ENCODE measurements at regions not wholly inside any gene's neighbourhood (a gene's known extent, or its start where the extent isn't known, plus 50 kb on each side); places are given as distances from the start of the nearest gene placed in this dataset.

GRCh38 chr7:41872966-41873365 is 170.1 kb upstream of the INHBA start:
- TF ChIP-seq CTCF (IDR thresholded peaks at IDR 0.05) = no peak
- Mint-ChIP-seq H3K9me3 (no peaks in the 10 kb centered on the region), H3K27ac (no peak overlapping the region), H3K4me1 (ENCODE audit: low read depth) (peaks cover 42% of the 10 kb centered on the region), H3K27me3 (ENCODE audit: insufficient read depth) (peaks cover 3% of the 10 kb centered on the region; the same call in 1 of the 2 replicates), H3K4me3 (no peak overlapping the region), H3K36me3 (ENCODE audit: low read depth) (no peaks in the 10 kb centered on the region)
- DNase-seq = no peak

- Mint-ChIP-seq H3K9me3 (peaks cover 10% of the 10 kb centered on the region; the same call in 1 of the 2 replicates), H3K4me1 (ENCODE audit: low read depth) (peaks cover 56% of the 10 kb centered on the region), H3K27ac (peak overlapping the region; percentile 82; the same call in 1 of the 2 replicates), H3K36me3 (ENCODE audit: low read depth) (peaks cover 11% of the 10 kb centered on the region), H3K27me3 (ENCODE audit: insufficient read depth) (peaks cover 3% of the 10 kb centered on the region; the same call in 1 of the 2 replicates), H3K4me3 (peak overlapping the region; percentile 51; the same call in 1 of the 2 replicates)
- no peak for DNase-seq
- no peak for TF ChIP-seq CTCF (IDR thresholded peaks at IDR 0.05)
Observed at GRCh38 chr7:41870461-41871138, 167.7 kb upstream of the INHBA start.

GRCh38 chr7:41869997-41870396 is 167.1 kb upstream of the INHBA start:
- Mint-ChIP-seq H3K36me3 (ENCODE audit: low read depth) (peaks cover 15% of the 10 kb centered on the region), H3K4me1 (ENCODE audit: low read depth) (peaks cover 56% of the 10 kb centered on the region), H3K27ac (peak overlapping the region; percentile 82), H3K27me3 (ENCODE audit: insufficient read depth) (peaks cover 3% of the 10 kb centered on the region), H3K9me3 (peaks cover 16% of the 10 kb centered on the region), H3K4me3 (peak overlapping the region; percentile 51; the same call in 1 of the 2 replicates)
- TF ChIP-seq CTCF (IDR thresholded peaks at IDR 0.05) = no peak
- DNase-seq = no peak

- peaks cover 56% of the 10 kb centered on the region for H3K4me1 Mint-ChIP-seq (ENCODE audit: low read depth)
- no peak for DNase-seq
- H3K27me3 Mint-ChIP-seq (ENCODE audit: insufficient read depth) = peaks cover 3% of the 10 kb centered on the region
- no peak for TF ChIP-seq CTCF (IDR thresholded peaks at IDR 0.05)
- peak overlapping the region; percentile 82 for H3K27ac Mint-ChIP-seq
- peaks cover 15% of the 10 kb centered on the region for H3K36me3 Mint-ChIP-seq (ENCODE audit: low read depth)
- peak overlapping the region; percentile 51; the same call in 1 of the 2 replicates for H3K4me3 Mint-ChIP-seq
- H3K9me3 Mint-ChIP-seq = peaks cover 17% of the 10 kb centered on the region
Observed at GRCh38 chr7:41869596-41869995, 166.7 kb upstream of the INHBA start.

GRCh38 chr7:41869091-41869490 is 166.2 kb upstream of the INHBA start:
- TF ChIP-seq CTCF (IDR thresholded peaks at IDR 0.05) = no peak
- Mint-ChIP-seq H3K36me3 (ENCODE audit: low read depth) (peaks cover 20% of the 10 kb centered on the region), H3K27me3 (ENCODE audit: insufficient read depth) (peaks cover 3% of the 10 kb centered on the region), H3K9me3 (peaks cover 17% of the 10 kb centered on the region), H3K27ac (peak overlapping the region; percentile 82), H3K4me1 (ENCODE audit: low read depth) (peaks cover 55% of the 10 kb centered on the region), H3K4me3 (peak overlapping the region; percentile 51; the same call in 1 of the 2 replicates)
- no peak for DNase-seq
